GM19238 (cell line): ENCODE measurements at regions not wholly inside any gene's neighbourhood (a gene's known extent, or its start where the extent isn't known, plus 50 kb on each side); places are given as distances from the start of the nearest gene placed in this dataset.
"Not testable (repeated sequence)": the region's sequence is repeated elsewhere in the genome, so short reads cannot be mapped to it uniquely, and the experiment has no call there.

ENCODE experiments used
- DNase-seq: peaks from one replicate; pipeline ENCODE4 v3.0.0; 2011; ENCODE audit warnings: low spot score; ENCODE audit not compliant: insufficient read length

GRCh38 chr1:118300808-118301207, 115.8 kb upstream of the SPAG17 start:
- no peak for DNase-seq

- no peak for DNase-seq
These were observed 113.4 kb upstream of the SPAG17 start for GRCh38 chr1:118298397-118298796.

GRCh38 chr1:118297521-118297920, 112.5 kb upstream of the SPAG17 start:
- no peak for DNase-seq

GRCh38 chr1:118294875-118295642, 110.0 kb upstream of the SPAG17 start:
- no peak for DNase-seq

- DNase-seq, result no peak
These were observed 106.6 kb upstream of the SPAG17 start for GRCh38 chr1:118291661-118292060.

- DNase-seq, result no peak
These were observed 105.5 kb upstream of the SPAG17 start for GRCh38 chr1:118290571-118290970.

GRCh38 chr1:118290046-118290445, 105.0 kb upstream of the SPAG17 start:
- no peak for DNase-seq

- not testable (repeated sequence) for DNase-seq
These were observed 95.6 kb upstream of the SPAG17 start for GRCh38 chr1:118280656-118281055.

- no peak for DNase-seq
These were observed 90.6 kb upstream of the SPAG17 start for GRCh38 chr1:118275472-118276115.

GRCh38 chr1:118272884-118273283, 87.9 kb upstream of the SPAG17 start:
- DNase-seq, result no peak

GRCh38 chr1:118271883-118272282, 86.9 kb upstream of the SPAG17 start:
- DNase-seq, result no peak

GRCh38 chr1:118269598-118269997, 84.6 kb upstream of the SPAG17 start:
- DNase-seq, result no peak

- no peak for DNase-seq
These were observed 81.4 kb upstream of the SPAG17 start for GRCh38 chr1:118266436-118266835.

- no peak for DNase-seq
These were observed 79.3 kb upstream of the SPAG17 start for GRCh38 chr1:118264343-118264742.

GRCh38 chr1:118262865-118263264, 77.8 kb upstream of the SPAG17 start:
- no peak for DNase-seq

- no peak for DNase-seq
These were observed 73.9 kb upstream of the SPAG17 start for GRCh38 chr1:118258975-118259374.

- DNase-seq, result no peak
These were observed 72.9 kb upstream of the SPAG17 start for GRCh38 chr1:118257946-118258345.

- no peak for DNase-seq
These were observed 69.7 kb upstream of the SPAG17 start for GRCh38 chr1:118254491-118255425.

GRCh38 chr1:118254001-118254400, 69.0 kb upstream of the SPAG17 start:
- DNase-seq, result no peak

- DNase-seq, result no peak
These were observed 68.3 kb upstream of the SPAG17 start for GRCh38 chr1:118253053-118253915.

GRCh38 chr1:118252624-118253023, 67.6 kb upstream of the SPAG17 start:
- DNase-seq, result no peak
